ENCODE measurements at regions not wholly inside any gene's neighbourhood (a gene's known extent, or its start where the extent isn't known, plus 50 kb on each side); places are given as distances from the start of the nearest gene placed in this dataset.

DNA sequence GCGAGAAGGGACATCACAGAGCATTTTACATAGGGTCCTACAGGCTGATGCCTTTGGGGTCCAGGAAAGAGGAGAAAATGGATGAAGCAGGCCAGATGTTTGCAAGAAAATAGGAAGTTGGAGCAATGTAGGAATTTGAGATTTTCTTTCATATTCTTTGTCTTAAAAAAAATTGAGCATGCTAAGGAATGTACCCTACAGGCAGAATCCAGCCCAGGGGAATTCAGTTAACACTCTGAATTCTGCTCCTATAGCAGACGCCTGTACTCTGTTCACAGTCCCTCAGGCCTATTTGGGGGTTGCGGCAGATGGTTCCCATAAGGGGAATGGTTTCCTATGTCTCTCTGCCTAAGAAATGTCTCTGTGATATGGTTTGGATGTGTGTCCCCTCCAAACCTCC is 393.7 kb upstream of the C16orf82 start:
- no peak for DNase-seq
- TF ChIP-seq, protein P1, sequence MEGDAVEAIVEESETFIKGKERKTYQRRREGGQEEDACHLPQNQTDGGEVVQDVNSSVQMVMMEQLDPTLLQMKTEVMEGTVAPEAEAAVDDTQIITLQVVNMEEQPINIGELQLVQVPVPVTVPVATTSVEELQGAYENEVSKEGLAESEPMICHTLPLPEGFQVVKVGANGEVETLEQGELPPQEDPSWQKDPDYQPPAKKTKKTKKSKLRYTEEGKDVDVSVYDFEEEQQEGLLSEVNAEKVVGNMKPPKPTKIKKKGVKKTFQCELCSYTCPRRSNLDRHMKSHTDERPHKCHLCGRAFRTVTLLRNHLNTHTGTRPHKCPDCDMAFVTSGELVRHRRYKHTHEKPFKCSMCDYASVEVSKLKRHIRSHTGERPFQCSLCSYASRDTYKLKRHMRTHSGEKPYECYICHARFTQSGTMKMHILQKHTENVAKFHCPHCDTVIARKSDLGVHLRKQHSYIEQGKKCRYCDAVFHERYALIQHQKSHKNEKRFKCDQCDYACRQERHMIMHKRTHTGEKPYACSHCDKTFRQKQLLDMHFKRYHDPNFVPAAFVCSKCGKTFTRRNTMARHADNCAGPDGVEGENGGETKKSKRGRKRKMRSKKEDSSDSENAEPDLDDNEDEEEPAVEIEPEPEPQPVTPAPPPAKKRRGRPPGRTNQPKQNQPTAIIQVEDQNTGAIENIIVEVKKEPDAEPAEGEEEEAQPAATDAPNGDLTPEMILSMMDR (IDR thresholded peaks at IDR 0.05), result no peak
- TF ChIP-seq POLR2A (IDR thresholded peaks at IDR 0.05), result no peak
- no peaks in the 10 kb centered on the region for H3K27me3 ChIP-seq
- H3K4me3 ChIP-seq, result no peak overlapping the region
- H3K9me3 ChIP-seq, result no peaks in the 10 kb centered on the region
- H3K36me3 ChIP-seq, result no peaks in the 10 kb centered on the region
- no peaks in the 10 kb centered on the region for H3K4me1 ChIP-seq
- H3K27ac ChIP-seq, result no peak overlapping the region

DNA sequence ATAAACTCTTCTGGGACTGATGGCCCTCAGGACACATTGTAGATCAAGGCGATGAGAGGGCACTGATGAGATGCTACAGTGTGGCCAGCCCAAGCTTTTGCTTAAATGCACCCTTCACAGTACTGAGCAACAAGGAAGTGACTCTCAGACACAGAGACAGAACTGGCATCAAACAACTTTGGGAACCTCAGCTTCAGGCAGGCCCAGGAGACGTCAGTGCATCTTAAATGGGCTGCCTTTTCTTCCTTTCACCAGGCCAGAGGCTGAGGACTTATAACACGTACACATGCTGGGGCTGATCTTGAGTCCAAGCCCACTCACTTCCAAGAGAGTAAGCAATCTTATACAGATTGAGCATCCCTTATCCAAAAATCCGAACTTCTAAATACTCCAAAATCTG is 386.1 kb upstream of the C16orf82 start:
- Histone ChIP-seq H3K27me3 (no peaks in the 10 kb centered on the region), H3K4me1 (no peaks in the 10 kb centered on the region), H3K27ac (no peak overlapping the region), H3K4me3 (no peak overlapping the region), H3K9me3 (no peaks in the 10 kb centered on the region), H3K36me3 (no peaks in the 10 kb centered on the region)
- DNase-seq, result no peak
- TF ChIP-seq, protein P1 (IDR thresholded peaks at IDR 0.05), result no peak
- TF ChIP-seq POLR2A (IDR thresholded peaks at IDR 0.05), result no peak

DNA sequence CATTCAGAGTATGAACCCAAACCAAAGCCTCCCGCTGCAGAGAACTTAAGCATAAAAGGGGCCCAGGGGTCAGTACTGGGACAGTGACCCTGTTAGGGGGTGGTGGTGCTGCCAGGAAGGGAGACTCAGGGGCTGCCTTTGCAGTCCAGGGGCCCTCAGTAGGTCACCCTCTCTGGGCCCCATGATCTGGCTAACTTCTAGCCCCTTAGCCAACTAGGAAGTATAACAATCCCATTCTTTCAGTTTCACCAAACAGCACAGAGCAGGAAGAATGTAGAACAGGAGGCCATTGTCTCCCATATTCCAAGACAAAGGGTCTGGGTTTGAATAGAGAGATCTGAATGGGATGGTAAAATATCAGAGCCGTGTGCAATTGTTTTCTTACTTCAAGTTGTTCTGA is 378.6 kb upstream of the C16orf82 start:
- Histone ChIP-seq H3K4me3 (no peak overlapping the region), H3K27me3 (no peaks in the 10 kb centered on the region), H3K27ac (no peak overlapping the region), H3K36me3 (no peaks in the 10 kb centered on the region), H3K9me3 (no peaks in the 10 kb centered on the region), H3K4me1 (no peaks in the 10 kb centered on the region)
- no peak for DNase-seq
- TF ChIP-seq POLR2A (IDR thresholded peaks at IDR 0.05), result no peak
- TF ChIP-seq, protein P1 (IDR thresholded peaks at IDR 0.05), result no peak

DNA sequence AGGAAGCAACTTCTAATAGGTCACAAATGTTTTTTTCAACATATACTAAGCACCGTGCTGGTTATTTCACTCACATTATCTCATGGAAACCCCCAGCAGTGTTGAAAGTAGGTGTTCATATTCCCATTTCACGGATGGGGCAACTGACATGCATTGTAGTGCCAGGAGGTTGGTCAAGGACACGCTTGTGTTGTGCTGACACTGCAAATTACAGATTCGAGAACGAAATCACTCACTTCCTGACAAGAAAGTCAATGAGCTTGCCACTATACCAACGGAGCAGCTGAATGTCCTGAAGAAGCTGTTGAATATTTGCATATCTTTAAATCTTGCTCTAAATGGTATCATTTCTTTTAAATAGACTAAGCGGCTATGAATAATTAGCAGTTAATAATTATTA is 378.0 kb upstream of the C16orf82 start:
- H3K36me3 ChIP-seq, result no peaks in the 10 kb centered on the region
- H3K4me1 ChIP-seq, result no peaks in the 10 kb centered on the region
- no peak for DNase-seq
- H3K27ac ChIP-seq, result no peak overlapping the region
- TF ChIP-seq POLR2A (IDR thresholded peaks at IDR 0.05), result no peak
- TF ChIP-seq, protein P1 (IDR thresholded peaks at IDR 0.05), result no peak
- no peak overlapping the region for H3K4me3 ChIP-seq
- no peaks in the 10 kb centered on the region for H3K27me3 ChIP-seq
- no peaks in the 10 kb centered on the region for H3K9me3 ChIP-seq

DNA sequence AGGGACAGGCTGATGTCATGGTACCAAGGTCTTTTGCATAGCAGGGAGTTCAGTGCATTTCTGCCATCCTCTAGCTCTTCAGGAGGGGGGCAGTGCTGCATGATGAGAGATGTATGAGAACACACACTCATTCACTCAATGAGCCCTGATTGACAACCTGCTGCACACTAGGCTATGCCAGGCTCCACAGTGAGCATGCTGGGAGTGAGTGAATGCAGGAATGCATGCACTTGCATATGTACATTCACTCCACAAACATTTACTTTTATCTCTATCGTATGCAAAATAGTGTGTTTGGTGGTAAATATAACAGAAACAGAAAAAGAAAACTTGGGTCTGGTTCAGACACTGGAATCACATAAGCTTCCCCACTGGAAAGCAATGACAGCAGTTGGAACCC is 374.1 kb upstream of the C16orf82 start:
- no peaks in the 10 kb centered on the region for H3K36me3 ChIP-seq
- H3K4me3 ChIP-seq, result no peak overlapping the region
- H3K9me3 ChIP-seq, result no peaks in the 10 kb centered on the region
- H3K4me1 ChIP-seq, result no peaks in the 10 kb centered on the region
- H3K27ac ChIP-seq, result no peak overlapping the region
- TF ChIP-seq, protein P1 (IDR thresholded peaks at IDR 0.05), result no peak
- no peak for TF ChIP-seq POLR2A (IDR thresholded peaks at IDR 0.05)
- DNase-seq, result no peak
- no peaks in the 10 kb centered on the region for H3K27me3 ChIP-seq

DNA sequence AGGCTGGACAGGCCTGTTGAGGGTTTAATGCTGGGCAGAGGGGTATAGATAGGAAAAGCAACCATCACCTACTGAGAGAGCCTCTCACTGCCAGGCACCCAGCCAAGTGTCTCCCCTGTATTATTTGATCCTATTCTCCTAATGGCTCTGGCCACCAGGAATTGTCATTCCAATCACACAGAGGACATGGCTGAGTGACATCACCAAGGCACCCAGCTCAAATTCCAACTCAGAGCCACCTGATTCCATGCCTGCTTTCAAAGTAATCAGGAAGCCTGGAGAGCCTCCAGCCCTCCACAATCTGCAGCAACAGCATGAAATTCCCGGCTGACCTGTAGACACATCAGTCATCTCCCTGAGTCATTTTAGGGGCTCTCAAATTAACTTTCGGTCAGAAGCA is 368.9 kb upstream of the C16orf82 start:
- Histone ChIP-seq H3K27me3 (no peaks in the 10 kb centered on the region), H3K4me3 (no peak overlapping the region), H3K27ac (no peak overlapping the region), H3K36me3 (no peaks in the 10 kb centered on the region), H3K4me1 (no peaks in the 10 kb centered on the region), H3K9me3 (no peaks in the 10 kb centered on the region)
- TF ChIP-seq, protein P1 (IDR thresholded peaks at IDR 0.05), result no peak
- no peak for TF ChIP-seq POLR2A (IDR thresholded peaks at IDR 0.05)
- DNase-seq, result no peak
